Esophagus (tissue), 2 donors: ENCODE measurements at regions not wholly inside any gene's neighbourhood (a gene's known extent, or its start where the extent isn't known, plus 50 kb on each side); places are given as distances from the start of the nearest gene placed in this dataset.

Experiments
- H3K27ac ChIP-seq, 2 donors: one replicate each; pipeline ENCODE4 v1.5.1; 2013; ENCODE audit warnings: low read depth in 2 of 2, mild to moderate bottlenecking in 2 of 2, inconsistent platforms in 1 of 2, low read length in 1 of 2, moderate library complexity in 1 of 2
- H3K27me3 ChIP-seq, 2 donors: one replicate each; pipeline ENCODE4 v1.6.1; 2013; ENCODE audit warnings: low read length in 2 of 2, control low read depth in 1 of 2, mild to moderate bottlenecking in 1 of 2; ENCODE audit not compliant: insufficient read depth in 2 of 2, control insufficient read depth in 1 of 2
- H3K36me3 ChIP-seq, 2 donors: one replicate each; pipeline ENCODE4 v1.6.1; 2013; ENCODE audit warnings: low read length in 1 of 2; ENCODE audit not compliant: control insufficient read depth in 2 of 2, insufficient read depth in 2 of 2
- H3K4me1 ChIP-seq, 2 donors: one replicate each; pipeline ENCODE4 v1.6.1; 2013; ENCODE audit warnings: low read length in 1 of 2; ENCODE audit not compliant: control insufficient read depth in 2 of 2, insufficient read depth in 2 of 2
- H3K4me3 ChIP-seq, 2 donors: one replicate each; pipeline ENCODE4 v1.5.1; 2013; ENCODE audit warnings: low read length in 2 of 2, mild to moderate bottlenecking in 2 of 2, low read depth in 1 of 2, moderate library complexity in 1 of 2
- H3K9me3 ChIP-seq, 2 donors: one replicate each; pipeline ENCODE4 v1.6.1; 2013; ENCODE audit warnings: mild to moderate bottlenecking in 2 of 2, low read depth in 1 of 2, low read length in 1 of 2, moderate library complexity in 1 of 2; ENCODE audit not compliant: control insufficient read depth in 2 of 2, insufficient read depth in 1 of 2
- WGBS, 2 donors: extraction: QIAGEN DNeasy Blood & Tissue Kit; methylation state at CpG; one replicate each; pipeline ENCODE4 v1.1.7; 2013; 5-methylcytosine and 5-hydroxymethylcytosine counted together
- donor health status: healthy with polysubstance abuse.
- donor health status: Bipolar disorder and iron deficiency.

- no peak overlapping the region for H3K27ac ChIP-seq
- H3K9me3 ChIP-seq, result no peaks in the 10 kb centered on the region
- no peaks in the 10 kb centered on the region for H3K36me3 ChIP-seq
- no peaks in the 10 kb centered on the region for H3K4me1 ChIP-seq
- H3K4me3 ChIP-seq, result no peak overlapping the region
- 84 to 89% methylated on average over 7 of the region's 7 CpGs for WGBS, 2 donors
- no peaks in the 10 kb centered on the region for H3K27me3 ChIP-seq
These were observed 318.7 kb downstream of the BRD1 start for GRCh38 chr22:49509016-49509415.

- no peaks in the 10 kb centered on the region for H3K9me3 ChIP-seq
These were observed 319.1 kb downstream of the BRD1 start for GRCh38 chr22:49508561-49508960.

GRCh38 chr22:49507607-49508292, 319.9 kb downstream of the BRD1 start:
- no peaks in the 10 kb centered on the region for H3K4me1 ChIP-seq
- H3K27me3 ChIP-seq, result no peaks in the 10 kb centered on the region
- H3K36me3 ChIP-seq, result no peaks in the 10 kb centered on the region
- H3K9me3 ChIP-seq, result no peaks in the 10 kb centered on the region
- no peak overlapping the region for H3K27ac ChIP-seq
- 91 to 93% methylated on average over 22 of the region's 22 CpGs for WGBS, 2 donors
- H3K4me3 ChIP-seq, result no peak overlapping the region

More at GRCh38 chr22:49508561-49508960, 319.1 kb downstream of the BRD1 start:
- Histone ChIP-seq H3K36me3 (no peaks in the 10 kb centered on the region), H3K27me3 (no peaks in the 10 kb centered on the region), H3K4me3 (no peak overlapping the region), H3K4me1 (no peaks in the 10 kb centered on the region), H3K27ac (no peak overlapping the region)
- 83 to 90% methylated on average over 9 of the region's 9 CpGs for WGBS, 2 donors

- no peaks in the 10 kb centered on the region for H3K27me3 ChIP-seq
- H3K36me3 ChIP-seq, result no peaks in the 10 kb centered on the region
- no peak overlapping the region for H3K27ac ChIP-seq
- no peak overlapping the region for H3K4me3 ChIP-seq
- no peaks in the 10 kb centered on the region for H3K4me1 ChIP-seq
- H3K9me3 ChIP-seq, result no peaks in the 10 kb centered on the region
- 84 to 86% methylated on average over 6 of the region's 6 CpGs for WGBS, 2 donors
These were observed 321.7 kb downstream of the BRD1 start for GRCh38 chr22:49506010-49506400.

GRCh38 chr22:49505337-49506009, 322.2 kb downstream of the BRD1 start:
- Histone ChIP-seq H3K4me3 (no peak overlapping the region), H3K9me3 (no peaks in the 10 kb centered on the region), H3K4me1 (no peaks in the 10 kb centered on the region), H3K27me3 (no peaks in the 10 kb centered on the region), H3K36me3 (no peaks in the 10 kb centered on the region), H3K27ac (no peak overlapping the region)
- WGBS, 2 donors, result 94 to 96% methylated on average over 7 of the region's 7 CpGs

GRCh38 chr22:49503896-49504521, 323.7 kb downstream of the BRD1 start:
- Histone ChIP-seq H3K27ac (no peak overlapping the region), H3K36me3 (no peaks in the 10 kb centered on the region), H3K9me3 (no peaks in the 10 kb centered on the region), H3K27me3 (no peaks in the 10 kb centered on the region), H3K4me1 (no peaks in the 10 kb centered on the region), H3K4me3 (no peak overlapping the region)
- WGBS, 2 donors, result 76 to 78% methylated on average over 6 of the region's 6 CpGs

- no peak overlapping the region for H3K27ac ChIP-seq
- no peak overlapping the region for H3K4me3 ChIP-seq
- no peaks in the 10 kb centered on the region for H3K36me3 ChIP-seq
- H3K4me1 ChIP-seq, result no peaks in the 10 kb centered on the region
- H3K9me3 ChIP-seq, result no peaks in the 10 kb centered on the region
- no peaks in the 10 kb centered on the region for H3K27me3 ChIP-seq
- 81 to 86% methylated on average over 1 of the region's 1 CpG for WGBS, 2 donors
These were observed 324.4 kb downstream of the BRD1 start for GRCh38 chr22:49503321-49503720.

GRCh38 chr22:49502126-49502826, 325.4 kb downstream of the BRD1 start:
- WGBS, 2 donors, result 81 to 83% methylated on average over 13 of the region's 13 CpGs
- Histone ChIP-seq H3K27me3 (no peaks in the 10 kb centered on the region), H3K9me3 (no peaks in the 10 kb centered on the region), H3K4me1 (no peaks in the 10 kb centered on the region), H3K4me3 (no peak overlapping the region), H3K27ac (no peak overlapping the region), H3K36me3 (no peaks in the 10 kb centered on the region)

GRCh38 chr22:49500942-49501395, 326.7 kb downstream of the BRD1 start:
- H3K27me3 ChIP-seq, result no peaks in the 10 kb centered on the region
- H3K4me3 ChIP-seq, result no peak overlapping the region
- no peak overlapping the region for H3K27ac ChIP-seq
- H3K36me3 ChIP-seq, result no peaks in the 10 kb centered on the region
- no peaks in the 10 kb centered on the region for H3K4me1 ChIP-seq
- 92 to 94% methylated on average over 2 of the region's 2 CpGs for WGBS, 2 donors
- H3K9me3 ChIP-seq, result no peaks in the 10 kb centered on the region
